HG03460 (cell line): ENCODE measurements at regions not wholly inside any gene's neighbourhood (a gene's known extent, or its start where the extent isn't known, plus 50 kb on each side); places are given as distances from the start of the nearest gene placed in this dataset.
A peak's percentile ranks its signal among the peaks of the same experiment; 100 is the strongest.

Source experiments
- ATAC-seq: cut with Tn5 transposase; IDR thresholded peaks from one replicate; pipeline ENCODE4 v1.9.1; 2021; ENCODE audit not compliant: unreplicated experiment

DNA sequence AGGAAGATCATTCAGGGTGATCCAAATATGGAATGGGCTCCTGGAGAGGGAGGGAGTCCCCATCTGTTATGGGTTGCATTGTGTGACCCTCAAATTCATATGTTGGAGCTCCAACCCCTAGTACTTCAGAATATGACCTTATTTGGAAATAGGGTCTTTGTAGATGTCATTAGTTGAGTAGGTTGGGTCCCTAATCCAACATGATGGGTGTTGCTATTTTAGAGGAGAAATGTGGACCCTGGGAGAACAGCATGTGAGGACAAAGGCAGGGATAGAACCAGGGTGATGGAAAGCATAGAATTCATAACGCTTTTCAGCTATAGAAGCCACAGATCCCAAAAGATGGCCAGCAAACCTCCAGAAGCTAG lies 91.5 kb upstream of the SMNDC1 start:
- no peak for ATAC-seq

DNA sequence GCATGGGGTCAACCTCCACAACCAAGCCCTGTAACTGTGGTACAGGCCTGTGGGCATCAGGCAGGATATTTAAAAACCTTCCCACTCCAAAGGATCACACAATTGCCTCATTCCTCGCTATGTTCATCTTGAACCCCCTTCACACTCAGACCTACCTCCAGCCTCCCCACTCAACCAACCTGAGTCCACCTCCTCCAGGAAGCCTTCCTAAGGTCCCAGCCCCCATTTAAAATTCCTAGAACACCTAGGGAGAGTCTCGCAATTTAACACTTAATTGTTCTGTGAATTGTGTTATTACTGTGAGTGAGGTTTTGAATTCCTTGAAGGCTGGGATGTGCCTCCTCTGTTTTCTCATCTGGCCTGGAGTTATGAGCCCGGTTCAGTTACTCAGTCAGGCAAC lies 93.1 kb upstream of the SMNDC1 start:
- ATAC-seq: no peak

DNA sequence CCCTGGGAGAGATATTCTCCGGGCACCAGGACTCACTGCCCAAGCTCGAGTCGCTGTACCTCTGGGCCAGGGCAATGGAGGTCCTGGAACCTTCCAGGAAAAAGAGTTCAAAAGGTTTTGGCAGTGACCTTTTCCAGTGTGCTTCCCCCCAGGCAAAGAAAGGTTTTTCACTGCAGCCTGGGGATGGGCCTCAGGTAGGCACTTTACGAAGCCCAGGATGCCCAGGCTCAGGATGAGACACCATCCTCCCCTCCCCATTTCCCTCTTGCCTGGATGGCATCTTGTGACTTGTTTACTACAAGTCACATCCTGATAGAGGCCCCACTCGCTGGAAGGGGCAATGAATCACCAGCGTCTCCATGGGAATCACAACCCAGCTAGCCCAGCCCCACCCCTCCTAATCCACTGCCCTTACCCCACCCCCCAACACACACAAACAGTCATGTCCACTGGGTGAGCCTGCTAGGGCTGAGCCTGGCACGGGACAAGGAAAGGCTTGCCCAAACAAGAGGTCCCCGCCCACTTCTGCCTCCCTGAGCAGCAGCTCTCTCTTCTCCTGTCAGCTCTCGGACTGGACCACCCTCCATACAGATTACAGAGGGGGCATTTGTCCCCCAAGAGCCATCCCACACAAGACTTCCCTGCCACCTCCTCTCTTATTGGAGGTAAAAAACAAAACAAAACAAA lies 93.8 kb upstream of the SMNDC1 start:
- ATAC-seq: no peak

DNA sequence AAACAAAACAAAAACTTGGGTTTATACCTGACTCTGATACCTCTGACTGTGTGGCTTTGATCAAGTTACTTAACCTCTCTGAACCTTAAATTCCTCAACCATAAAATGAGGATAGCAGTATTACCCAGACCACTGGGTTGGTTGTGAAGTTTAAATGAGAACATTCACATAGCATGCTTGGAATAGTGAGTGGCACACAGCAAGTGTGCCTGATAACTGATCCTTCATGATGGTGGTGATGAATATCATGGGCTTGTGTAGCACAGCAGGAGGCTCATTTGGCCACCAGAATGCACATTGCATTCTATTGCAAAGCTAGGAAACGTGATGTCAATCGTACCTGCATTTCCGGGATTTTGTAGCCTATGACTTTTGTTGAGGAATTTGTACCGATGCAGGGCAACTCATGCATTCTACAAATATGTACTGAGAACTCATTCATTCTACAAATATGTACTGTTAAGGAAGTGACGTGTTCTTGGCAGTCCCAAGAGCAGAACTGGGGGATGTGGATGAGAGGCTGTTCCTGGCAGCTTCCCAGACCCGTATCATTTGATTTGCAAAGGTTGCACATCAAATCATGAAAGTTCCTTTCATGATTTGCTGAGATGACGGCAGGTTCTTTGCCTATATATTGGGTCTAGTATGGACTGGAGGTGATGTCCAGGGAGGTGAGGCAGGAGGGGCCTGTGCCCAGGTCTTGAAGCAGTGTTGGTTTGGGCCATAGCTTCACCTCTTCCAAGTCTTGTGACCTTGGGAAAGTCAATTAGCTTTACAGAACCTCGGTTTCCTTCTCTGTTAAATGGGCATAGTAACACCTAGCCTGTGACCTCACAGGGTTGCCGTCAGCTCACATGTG lies 94.6 kb upstream of the SMNDC1 start:
- ATAC-seq: no peak

DNA sequence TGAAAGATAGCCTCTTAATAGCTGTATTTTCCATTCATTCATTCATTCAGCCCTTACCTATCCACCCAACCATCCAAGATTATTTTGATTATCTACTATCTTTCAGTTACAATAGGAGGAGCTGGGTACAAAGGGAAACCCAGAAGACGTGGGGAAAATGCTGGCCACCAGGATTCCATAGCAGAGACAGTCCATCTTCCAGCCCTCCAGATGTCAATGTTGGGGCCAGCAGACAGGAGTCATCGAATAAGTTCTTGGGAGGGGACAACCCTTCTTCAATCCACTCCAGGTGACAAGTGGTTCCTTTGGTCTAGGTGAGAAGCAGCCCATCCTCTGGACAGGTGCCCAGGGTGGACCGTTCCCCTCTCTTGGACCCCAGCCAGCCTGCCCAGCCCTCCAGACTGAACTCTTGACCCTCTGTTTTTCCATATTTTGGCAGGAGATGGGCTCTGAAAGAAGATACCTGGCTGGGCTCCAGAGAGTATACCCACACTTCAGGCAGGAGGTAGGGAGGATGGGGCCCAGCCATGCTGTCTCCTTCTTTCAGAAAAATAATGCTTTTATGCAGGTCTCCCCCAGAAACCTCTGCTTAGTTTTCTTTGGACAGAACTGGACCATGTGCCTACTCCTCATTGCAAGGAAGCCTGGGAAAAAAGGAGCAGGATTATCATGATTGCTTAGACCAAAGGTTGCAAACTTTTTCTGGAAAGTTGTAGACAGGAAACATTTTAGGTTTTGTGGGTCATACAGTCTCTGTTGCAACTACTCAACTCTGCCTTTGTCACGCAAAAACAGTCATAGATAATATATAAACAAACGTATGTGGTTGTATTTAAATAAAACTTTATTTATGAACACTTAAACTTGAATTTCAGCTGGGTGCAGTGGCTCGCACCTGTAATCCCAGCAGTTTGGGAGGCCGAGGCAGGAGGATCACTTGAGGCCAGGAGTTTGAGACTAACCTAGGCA lies 95.5 kb upstream of the SMNDC1 start:
- no peak for ATAC-seq

DNA sequence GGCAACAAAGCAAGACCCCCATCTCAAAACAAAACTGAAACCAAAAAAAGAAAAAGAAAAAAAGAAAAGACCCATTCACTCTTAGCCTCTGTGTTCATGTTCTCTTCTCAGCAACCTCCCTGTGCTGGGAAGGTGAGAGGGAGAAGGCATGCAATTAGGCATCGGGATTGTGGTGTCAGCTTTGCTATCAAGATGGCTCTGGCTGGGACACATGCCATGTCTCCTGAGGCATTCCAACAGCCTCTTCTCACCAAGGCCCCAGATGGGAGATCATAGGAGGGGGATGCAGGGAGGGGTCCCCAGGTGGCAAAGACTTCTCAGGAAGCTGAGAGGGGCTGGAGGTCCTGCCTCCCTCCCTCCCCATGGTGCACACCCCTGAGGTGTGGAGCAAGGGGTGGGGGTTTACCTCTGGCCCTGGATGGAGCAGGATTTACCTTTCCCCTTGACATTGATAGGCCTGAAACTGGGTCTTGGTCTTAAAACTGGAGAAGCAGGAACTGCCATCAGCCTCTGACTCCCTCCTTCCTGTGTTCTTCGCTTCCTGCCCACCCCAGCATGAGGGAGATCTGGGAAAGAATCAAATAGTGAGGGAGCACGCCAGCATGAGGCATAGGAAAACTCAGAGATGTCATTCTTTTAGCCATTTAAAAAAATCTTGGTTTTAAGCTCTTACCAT lies 96.2 kb upstream of the DUSP5 start:
- ATAC-seq: no peak

GRCh38 chr10:110402077-110402416 lies 95.7 kb upstream of the DUSP5 start:
- no peak for ATAC-seq

DNA sequence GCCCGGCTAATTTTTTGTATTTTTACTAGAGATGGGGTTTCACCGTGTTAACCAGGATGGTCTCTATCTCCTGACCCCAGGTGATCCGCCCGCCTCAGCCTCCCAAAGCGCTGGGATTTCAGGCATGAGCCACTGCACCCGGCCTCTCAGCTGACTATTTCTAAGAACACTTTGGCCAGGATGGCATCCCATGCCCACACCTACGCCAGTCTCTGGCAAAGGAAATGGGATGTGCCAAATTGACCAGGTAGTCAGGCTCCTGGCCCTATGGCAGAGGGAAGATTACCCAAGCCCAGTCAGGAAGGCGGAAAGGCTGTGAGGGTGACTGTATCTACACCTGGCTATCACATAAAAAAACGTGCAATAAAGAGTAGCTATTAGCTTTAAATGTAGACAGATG lies 94.1 kb upstream of the DUSP5 start:
- no peak for ATAC-seq

DNA sequence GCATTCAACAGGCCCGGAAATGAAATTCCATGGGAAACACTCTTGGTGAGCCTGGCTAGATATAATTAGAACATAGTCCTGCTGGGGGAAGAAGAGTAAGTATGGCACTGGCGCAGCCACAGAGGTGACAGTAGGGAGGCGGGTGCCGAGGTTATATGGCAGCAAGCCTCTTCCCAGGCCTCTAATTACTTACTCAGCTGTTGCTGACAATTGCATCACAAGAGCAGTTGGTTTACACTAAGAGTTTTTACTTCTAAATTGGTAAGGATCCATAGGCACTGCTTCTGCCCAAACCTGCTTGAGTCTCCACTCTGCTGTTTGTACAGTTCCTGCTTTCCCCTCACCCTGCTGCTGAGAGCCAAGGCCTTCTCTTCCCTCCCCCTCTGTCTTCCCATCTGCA lies 93.3 kb upstream of the DUSP5 start:
- no peak for ATAC-seq

GRCh38 chr10:110404825-110405224 lies 92.9 kb upstream of the DUSP5 start:
- ATAC-seq: no peak

- ATAC-seq: no peak
Observed at GRCh38 chr10:110405380-110405779, 92.3 kb upstream of the DUSP5 start.

- no peak for ATAC-seq
Observed at GRCh38 chr10:110407301-110408170, 90.2 kb upstream of the DUSP5 start.

GRCh38 chr10:110408203-110408871 lies 89.4 kb upstream of the DUSP5 start:
- no peak for ATAC-seq

DNA sequence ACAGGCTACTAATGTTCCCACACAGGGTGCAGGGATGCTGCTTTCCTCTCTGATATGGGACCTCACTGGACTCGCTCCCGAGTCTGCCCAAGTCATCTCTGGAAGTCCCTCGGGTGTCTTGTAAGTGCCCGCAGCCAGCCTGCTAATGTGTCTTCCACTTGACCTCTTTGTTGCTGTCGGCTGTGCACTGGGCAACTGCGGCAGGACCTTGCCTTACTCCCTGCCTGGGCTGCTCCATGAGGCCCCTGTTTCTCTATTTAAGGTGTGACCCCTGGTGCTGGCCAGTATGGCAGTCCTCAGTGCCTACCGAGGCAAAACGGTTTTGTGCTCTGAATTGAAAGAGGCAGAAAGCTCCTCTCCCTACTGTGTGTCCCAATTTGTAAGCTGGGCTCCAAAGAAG lies 88.8 kb upstream of the DUSP5 start:
- no peak for ATAC-seq

DNA sequence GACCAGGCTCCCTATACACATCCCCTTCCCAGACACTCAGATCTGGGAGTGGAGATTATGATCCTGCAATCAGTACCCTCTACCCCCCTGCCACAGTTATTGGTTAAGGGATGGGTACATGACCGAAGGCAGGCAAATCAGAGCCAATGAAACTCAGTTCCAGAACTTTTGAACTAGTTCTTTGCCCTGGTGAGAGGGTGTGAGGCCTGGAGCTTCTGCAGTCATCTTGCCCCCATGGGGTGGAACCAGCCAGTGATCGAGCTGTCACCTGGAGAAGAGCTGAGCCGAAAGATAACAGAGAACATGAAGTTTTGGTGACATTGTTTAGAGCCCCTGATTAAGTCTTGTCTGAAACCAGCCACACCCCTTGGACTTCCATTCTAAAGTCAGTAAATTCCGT lies 88.2 kb upstream of the DUSP5 start:
- no peak for ATAC-seq

GRCh38 chr10:110409926-110410325 lies 87.8 kb upstream of the DUSP5 start:
- peak; percentile 29 for ATAC-seq

DNA sequence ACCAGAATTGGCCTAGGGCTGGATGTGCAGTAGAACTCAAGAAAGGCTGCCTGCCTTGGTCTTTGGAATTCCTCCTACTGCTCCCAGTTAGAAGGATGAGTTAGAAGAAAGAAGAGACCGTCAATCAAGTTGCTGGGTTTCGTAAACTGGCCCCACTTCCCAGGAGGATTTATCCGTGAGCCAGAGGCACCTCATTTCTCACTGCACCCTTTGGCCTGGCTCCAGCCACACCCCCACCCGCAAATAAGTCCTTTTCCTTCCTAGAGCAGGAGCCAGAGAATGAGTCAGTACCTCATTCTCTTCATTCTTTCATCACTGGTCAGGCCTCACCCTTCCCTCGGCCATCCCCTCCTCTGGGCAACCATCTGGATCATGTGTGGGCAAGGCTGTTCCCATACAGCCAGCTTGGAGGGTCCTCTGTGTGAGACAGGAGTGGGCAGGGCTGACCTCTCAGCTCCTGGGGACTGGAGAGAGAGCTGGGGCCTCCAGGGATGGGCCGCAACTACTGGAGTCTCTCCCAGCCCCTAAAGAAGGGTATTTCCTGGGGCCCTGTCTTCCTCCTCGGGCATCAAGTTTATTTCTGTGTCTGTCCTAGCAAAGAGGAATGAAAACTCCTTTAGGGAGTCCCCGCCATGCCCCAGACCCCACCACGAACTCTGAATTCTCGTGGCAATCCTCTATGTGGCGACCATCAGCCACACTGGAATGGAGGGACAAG lies 87.2 kb upstream of the DUSP5 start:
- ATAC-seq: no peak

GRCh38 chr10:110411047-110411410 lies 86.7 kb upstream of the DUSP5 start:
- ATAC-seq: no peak
